HCT116 (cell line): ENCODE measurements at regions not wholly inside any gene's neighbourhood (a gene's known extent, or its start where the extent isn't known, plus 50 kb on each side); places are given as distances from the start of the nearest gene placed in this dataset.

Experiments used
- ATAC-seq: fragments of 200-7000 bp; cut with Tn5 transposase; 2 replicates; pipeline ENCODE4 v1.9.1; 2020; ENCODE audit warnings: mild to moderate bottlenecking, moderate library complexity
- BruUV-seq: library from RNA; stranded (reverse); fragments of 400-500 nt; replicated peaks from 2 replicates; lab custom pipeline; 2021; lab: Mats Ljungman, UMichigan
- CTCF ChIA-PET: fragments of 300-600 bp; sonication (Branson Sonifier 250); formaldehyde crosslinking; loops from one replicate; lab custom pipeline; 2021; ENCODE audit warnings: antibody characterized with exemption; lab: Charles Lee
- POLR2A ChIA-PET: fragments of 300-600, 350-600 bp; sonication (Branson Sonifier 250); formaldehyde crosslinking; loops from one replicate; lab custom pipeline; 2021; ENCODE audit warnings: antibody characterized with exemption; lab: Charles Lee
- RAD21 ChIA-PET, 2 experiments: fragments of 300-600 bp; sonication (Branson Sonifier 250); formaldehyde crosslinking; loops; one replicate each; lab custom pipeline; 2023; ENCODE audit warnings: low total read pairs in 2 of 2; ENCODE audit not compliant: uncharacterized antibody in 2 of 2, unreplicated experiment in 2 of 2, low non-redundant PET in 1 of 2; lab: Charles Lee
- DNase-seq: peaks from one replicate; pipeline ENCODE4 v3.0.0-alpha.2; 2010; ENCODE audit warnings: low read depth, low spot score
- H2AFZ ChIP-seq: fragments of 200-600 bp; shearing (Covaris generic), sonication (generic); 2 replicates; pipeline ENCODE4 v1.6.1; 2017; ENCODE audit warnings: low read depth, mixed run types, mixed read lengths, antibody characterized with exemption, low read length; ENCODE audit not compliant: poor library complexity, severe bottlenecking
- H3K27ac ChIP-seq: 2 replicates; pipeline ENCODE4 v1.5.1; 2012; ENCODE audit warnings: low read depth, low read length
- H3K27me3 ChIP-seq: fragments of 200-600 bp; sonication (generic); 2 replicates; pipeline ENCODE4 v1.6.1; 2016; ENCODE audit warnings: mixed run types, low read length, mixed read lengths; ENCODE audit not compliant: insufficient read depth
- H3K36me3 ChIP-seq, 2 experiments: fragments of 200-500 bp in 1 of 2; fragments of 200-600 bp in 1 of 2; sonication (Bioruptor generic) in 1 of 2; sonication (generic) in 1 of 2; 2 replicates each; pipeline versions ENCODE4 v1.5.1 to v1.6.1; 2014 to 2016; ENCODE audit warnings: low read length in 2 of 2, inconsistent platforms in 1 of 2, mixed read lengths in 1 of 2, mixed run types in 1 of 2; ENCODE audit not compliant: insufficient read depth in 2 of 2, control insufficient read depth in 1 of 2
- H3K4me1 ChIP-seq, 2 experiments: fragments of 200-600 bp in 1 of 2; sonication (generic) in 1 of 2; 2 replicates each; pipeline versions ENCODE4 v1.5.1 to v1.6.1; 2012 to 2017; ENCODE audit warnings: low read length in 2 of 2, inconsistent platforms in 1 of 2, mild to moderate bottlenecking in 1 of 2, mixed read lengths in 1 of 2, mixed run types in 1 of 2, moderate library complexity in 1 of 2; ENCODE audit not compliant: insufficient read depth in 2 of 2, control insufficient read depth in 1 of 2
- H3K4me2 ChIP-seq: fragments of 200-600 bp; sonication (generic); 2 replicates; pipeline ENCODE4 v1.6.1; 2017; ENCODE audit warnings: mixed run types, low read length, mixed read lengths
- H3K4me3 ChIP-seq, 2 experiments: fragments of 200-600 bp in 1 of 2; sonication (generic) in 1 of 2; replicated peaks in 1 of 2; 2 replicates each; pipeline ENCODE4 v1.5.1; 2011 to 2016; ENCODE audit warnings: low read length in 2 of 2, control low read depth in 1 of 2, low read depth in 1 of 2, mild to moderate bottlenecking in 1 of 2, mixed read lengths in 1 of 2, mixed run types in 1 of 2
- H3K79me2 ChIP-seq: fragments of 200-600 bp; sonication (generic); 2 replicates; pipeline ENCODE4 v1.6.1; 2017; ENCODE audit warnings: mild to moderate bottlenecking, mixed run types, low read length, moderate library complexity, mixed read lengths; ENCODE audit not compliant: insufficient read depth
- H3K9ac ChIP-seq: fragments of 200-600 bp; sonication (generic); 2 replicates; pipeline ENCODE4 v1.6.1; 2016; ENCODE audit warnings: low read length, mixed read lengths
- H3K9me2 ChIP-seq: fragments of 200-600 bp; sonication (generic), shearing (Covaris generic); 2 replicates; pipeline ENCODE4 v1.6.1; 2017; ENCODE audit warnings: mixed run types, mild to moderate bottlenecking, moderate library complexity; ENCODE audit not compliant: insufficient read depth
- H3K9me3 ChIP-seq, 2 experiments: fragments of 200-500 bp in 1 of 2; fragments of 200-600 bp in 1 of 2; sonication (Bioruptor generic) in 1 of 2; sonication (generic) in 1 of 2; 2 replicates each; pipeline ENCODE4 v1.6.1; 2014 to 2017; ENCODE audit warnings: low read length in 2 of 2, mixed read lengths in 2 of 2, inconsistent platforms in 1 of 2, low read depth in 1 of 2, mild to moderate bottlenecking in 1 of 2, mixed run types in 1 of 2, moderate library complexity in 1 of 2; ENCODE audit not compliant: control insufficient read depth in 1 of 2, insufficient read depth in 1 of 2
- H4K20me1 ChIP-seq: fragments of 200-600 bp; sonication (generic), shearing (Covaris generic); 2 replicates; pipeline ENCODE4 v1.6.1; 2017; ENCODE audit warnings: mixed run types, mild to moderate bottlenecking, moderate library complexity; ENCODE audit not compliant: insufficient read depth
- CEBPB ChIP-seq: IDR thresholded peaks from 2 replicates; pipeline ENCODE4 v1.6.1; 2012; ENCODE audit warnings: low read depth
- CTCF ChIP-seq, 3 experiments: fragments of 200-600 bp in 1 of 3; sonication (generic) in 1 of 3; IDR thresholded peaks in 2 of 3; conservative IDR thresholded peaks in 1 of 3; 2 replicates each; pipeline ENCODE4 v1.5.1; 2012 to 2017; ENCODE audit warnings: low read depth in 2 of 3, low read length in 2 of 3, antibody characterized with exemption in 1 of 3, borderline replicate concordance in 1 of 3, control low read depth in 1 of 3, mild to moderate bottlenecking in 1 of 3, mixed read lengths in 1 of 3, mixed run types in 1 of 3, moderate library complexity in 1 of 3; ENCODE audit not compliant: insufficient read depth in 1 of 3
- EZH2 ChIP-seq: fragments of 200-600 bp; sonication (generic); IDR thresholded peaks from 2 replicates; pipeline ENCODE4 v1.6.1; 2017; ENCODE audit warnings: antibody characterized with exemption, mixed run types
- FOSL1 ChIP-seq: IDR thresholded peaks from 2 replicates; pipeline ENCODE4 v1.6.1; 2012; ENCODE audit warnings: low read depth
- JUND ChIP-seq: IDR thresholded peaks from 2 replicates; pipeline ENCODE4 v1.6.1; 2012
- REST ChIP-seq: IDR thresholded peaks from 2 replicates; pipeline ENCODE4 v1.6.1; 2012; ENCODE audit warnings: low read depth
- SIN3A ChIP-seq: IDR thresholded peaks from 2 replicates; pipeline ENCODE4 v1.6.1; 2012; ENCODE audit warnings: low read depth
- YY1 ChIP-seq: IDR thresholded peaks from 2 replicates; pipeline ENCODE4 v1.6.1; 2011; ENCODE audit warnings: low read length, low read depth, moderate library complexity, mild to moderate bottlenecking; ENCODE audit not compliant: insufficient replicate concordance; ENCODE audit errors: extremely low read depth
- ZNF274 ChIP-seq: fragments of 200-500 bp; sonication (Bioruptor generic); IDR thresholded peaks from 2 replicates; pipeline ENCODE4 v1.6.1; 2014; ENCODE audit warnings: mild to moderate bottlenecking, low read depth, low read length, inconsistent platforms
- intact Hi-C: fragments of 100-400 bp; cut with micrococcal nuclease; formaldehyde crosslinking; loops from 2 replicates; pipeline ENCODE4 v1.10.0; 2022
- TF ChIP-seq, protein P1 (sequence below): IDR thresholded peaks from 2 replicates; pipeline ENCODE4 v1.6.1; 2012

DNA sequence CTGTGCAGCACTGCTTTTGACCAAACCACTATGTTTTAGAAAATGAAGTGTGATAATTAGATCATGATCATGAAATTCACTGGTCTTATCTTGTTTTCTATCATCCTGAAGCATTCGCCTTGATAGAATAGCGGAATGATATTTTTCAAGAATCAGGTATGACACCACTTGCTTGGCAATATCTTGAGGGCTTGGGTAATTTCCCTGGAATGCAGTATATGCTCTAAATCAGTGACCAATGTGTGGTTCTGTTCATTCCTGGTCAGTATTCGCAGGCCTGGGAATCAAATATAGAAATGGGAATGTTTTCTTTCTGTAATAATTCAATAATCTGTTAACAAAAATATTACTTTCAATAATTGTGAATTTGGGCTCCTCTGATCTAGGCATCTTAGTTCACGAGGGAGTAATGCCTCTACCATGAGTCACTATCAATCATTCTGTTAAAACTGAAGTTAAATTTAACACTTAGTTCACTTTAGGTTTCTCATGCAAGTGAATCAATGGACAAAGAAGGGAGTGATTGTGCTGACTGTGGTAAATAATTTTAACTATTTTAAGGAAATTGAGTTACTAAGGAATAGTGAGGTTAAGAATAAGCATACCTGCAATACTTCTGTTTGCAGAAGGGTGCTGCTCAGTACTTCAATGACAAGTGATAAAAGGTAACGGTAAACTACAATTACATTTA lies 137.9 kb downstream of the PCDH20 start:
- ChIA-PET CTCF (no interaction called here), POLR2A (no interaction called here), RAD21 (no interaction called here)
- Histone ChIP-seq H3K9me2 (no peaks in the 10 kb centered on the region), H3K4me3 (no peak overlapping the region), H4K20me1 (no peaks in the 10 kb centered on the region), H3K9me3 (peaks cover 5% of the 10 kb centered on the region in 2 experiments; a peak in 2 of 4 replicates), H3K36me3 (no peaks in the 10 kb centered on the region), H3K4me2 (no peak overlapping the region), H3K4me1 (no peaks in the 10 kb centered on the region), H3K27ac (no peak overlapping the region), H3K79me2 (no peaks in the 10 kb centered on the region), H2AFZ (no peak overlapping the region), H3K9ac (no peak overlapping the region), H3K27me3 (no peaks in the 10 kb centered on the region)
- no peak for DNase-seq
- intact Hi-C loops: no loop called here
- ATAC-seq: no peak
- BruUV-seq: no TSS peak
- TF ChIP-seq CEBPB (no peak), REST (no peak), JUND (no peak), SIN3A (no peak), CTCF (IDR thresholded peaks at IDR 0.05 in 2 of 3, conservative IDR thresholded peaks at IDR 0.05 in 1 of 3; ENCODE audit: borderline replicate concordance in 1 of 3, insufficient read depth in 1 of 3, low read depth in 2 of 3, low read length in 2 of 3) (no peak), ZNF274 (no peak), YY1 (no peak), EZH2 (no peak), FOSL1 (no peak)
- TF ChIP-seq, protein P1, sequence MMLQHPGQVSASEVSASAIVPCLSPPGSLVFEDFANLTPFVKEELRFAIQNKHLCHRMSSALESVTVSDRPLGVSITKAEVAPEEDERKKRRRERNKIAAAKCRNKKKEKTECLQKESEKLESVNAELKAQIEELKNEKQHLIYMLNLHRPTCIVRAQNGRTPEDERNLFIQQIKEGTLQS: no peak
